Natural killer cell treated with Interleukin-12 subunit alpha and Interleukin-12 subunit beta and Interleukin-15 and Interleukin-18, amount 100 ng/mL, for 72 hours (primary cell): ENCODE measurements at regions not wholly inside any gene's neighbourhood (a gene's known extent, or its start where the extent isn't known, plus 50 kb on each side); places are given as distances from the start of the nearest gene placed in this dataset.
A peak's percentile ranks its signal among the peaks of the same experiment; 100 is the strongest.

Experiments
- ATAC-seq, 2 donors: fragments of 150-1000 bp; cut with Tn5 transposase in 1 of 2; sonication (Bioruptor Pico), chemical (Tn5 transposase) in 1 of 2; 2 replicates each; pipeline ENCODE4 v1.10.0; 2021
- DNase-seq: peaks from one replicate; pipeline ENCODE4 v3.0.0; 2022; ENCODE audit warnings: low spot score
- H3K27ac Mint-ChIP-seq, 2 donors: 1 replicate in 1 of 2; 2 replicates in 1 of 2; pipeline ENCODE4 v1.8.0; 2022; ENCODE audit warnings: mixed read lengths in 2 of 2, mild to moderate bottlenecking in 1 of 2, moderate library complexity in 1 of 2
- H3K27me3 Mint-ChIP-seq, 2 donors: 1 replicate in 1 of 2; 2 replicates in 1 of 2; pipeline ENCODE4 v1.8.0; 2022; ENCODE audit warnings: mixed read lengths in 2 of 2
- H3K36me3 Mint-ChIP-seq: one replicate; pipeline ENCODE4 v1.8.0; 2022; ENCODE audit warnings: mixed read lengths
- H3K4me1 Mint-ChIP-seq, 2 donors: 1 replicate in 1 of 2; 2 replicates in 1 of 2; pipeline ENCODE4 v1.8.0; 2022; ENCODE audit warnings: low read depth in 2 of 2, mixed read lengths in 2 of 2, mild to moderate bottlenecking in 1 of 2
- H3K4me3 Mint-ChIP-seq: one replicate; pipeline ENCODE4 v1.8.0; 2022; ENCODE audit warnings: mixed read lengths
- H3K9me3 Mint-ChIP-seq: 2 replicates; pipeline ENCODE4 v1.8.0; 2022; ENCODE audit warnings: mixed read lengths

- Mint-ChIP-seq H3K27ac (no peak overlapping the region), H3K4me3 (no peak overlapping the region), H3K4me1 (no peaks in the 10 kb centered on the region), H3K36me3 (peaks cover 6% of the 10 kb centered on the region), H3K9me3 (peaks cover 4% of the 10 kb centered on the region), H3K27me3 (peaks cover 11 to 30% of the 10 kb centered on the region in 2 donors)
- no peak for ATAC-seq
- no peak for DNase-seq
Observed at GRCh38 chr5:71862507-71863060, 143.5 kb downstream of the CARTPT start.

- H3K36me3 Mint-ChIP-seq, result no peaks in the 10 kb centered on the region
- H3K4me1 Mint-ChIP-seq, result no peaks in the 10 kb centered on the region
- DNase-seq (no peak), ATAC-seq (no peak)
- no peak overlapping the region for H3K4me3 Mint-ChIP-seq
- no peak overlapping the region for H3K27ac Mint-ChIP-seq
- H3K27me3 Mint-ChIP-seq, result peaks cover 13 to 32% of the 10 kb centered on the region in 2 donors
- peaks cover 2% of the 10 kb centered on the region for H3K9me3 Mint-ChIP-seq
Observed at GRCh38 chr5:71864730-71865601, 145.9 kb downstream of the CARTPT start.

DNA sequence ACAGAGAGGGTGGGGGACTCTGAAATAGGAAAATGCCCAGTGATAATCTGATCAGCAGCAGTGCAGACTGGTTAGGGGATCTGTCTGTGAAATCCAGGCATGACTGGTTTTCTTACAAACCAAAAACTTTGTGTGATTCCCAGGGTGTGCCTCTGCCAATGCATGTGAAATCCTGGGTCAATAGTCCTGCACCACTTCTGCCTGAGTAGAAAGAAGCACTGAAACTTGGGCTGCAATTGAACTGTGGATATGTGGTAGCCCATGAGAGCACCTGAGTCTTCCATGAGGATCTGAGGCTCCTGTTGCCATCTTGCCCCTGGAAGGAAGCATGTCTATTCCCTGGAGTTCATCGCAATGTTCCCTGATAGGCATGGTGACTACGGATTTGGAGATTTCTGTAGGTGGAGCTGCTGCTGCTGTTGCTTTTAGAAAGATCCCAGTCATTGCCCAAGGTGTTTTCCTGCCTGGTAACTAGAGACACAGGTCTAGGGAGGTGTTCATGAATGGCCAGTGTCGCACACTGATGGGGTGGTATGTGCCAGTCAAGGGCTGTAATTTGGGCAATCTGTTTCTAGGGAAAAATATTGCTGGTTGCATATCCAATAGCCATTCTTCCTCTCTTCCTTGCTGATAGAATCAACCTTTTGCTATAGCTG, 146.7 kb downstream of the CARTPT start:
- no peaks in the 10 kb centered on the region for H3K4me1 Mint-ChIP-seq
- H3K9me3 Mint-ChIP-seq, result peaks cover 2% of the 10 kb centered on the region
- no peak for ATAC-seq
- H3K4me3 Mint-ChIP-seq, result no peak overlapping the region
- peaks cover 15 to 36% of the 10 kb centered on the region in 2 donors for H3K27me3 Mint-ChIP-seq
- DNase-seq, result no peak
- H3K36me3 Mint-ChIP-seq, result no peaks in the 10 kb centered on the region
- no peak overlapping the region for H3K27ac Mint-ChIP-seq

- no peaks in the 10 kb centered on the region for H3K36me3 Mint-ChIP-seq
- no peaks in the 10 kb centered on the region for H3K4me1 Mint-ChIP-seq
- ATAC-seq (no peak), DNase-seq (no peak)
- no peak overlapping the region for H3K4me3 Mint-ChIP-seq
- H3K9me3 Mint-ChIP-seq, result peaks cover 2% of the 10 kb centered on the region
- H3K27me3 Mint-ChIP-seq, result peaks cover 18 to 33% of the 10 kb centered on the region in 2 donors
- no peak overlapping the region for H3K27ac Mint-ChIP-seq
Observed at GRCh38 chr5:71872311-71872864, 153.3 kb downstream of the CARTPT start.

DNA sequence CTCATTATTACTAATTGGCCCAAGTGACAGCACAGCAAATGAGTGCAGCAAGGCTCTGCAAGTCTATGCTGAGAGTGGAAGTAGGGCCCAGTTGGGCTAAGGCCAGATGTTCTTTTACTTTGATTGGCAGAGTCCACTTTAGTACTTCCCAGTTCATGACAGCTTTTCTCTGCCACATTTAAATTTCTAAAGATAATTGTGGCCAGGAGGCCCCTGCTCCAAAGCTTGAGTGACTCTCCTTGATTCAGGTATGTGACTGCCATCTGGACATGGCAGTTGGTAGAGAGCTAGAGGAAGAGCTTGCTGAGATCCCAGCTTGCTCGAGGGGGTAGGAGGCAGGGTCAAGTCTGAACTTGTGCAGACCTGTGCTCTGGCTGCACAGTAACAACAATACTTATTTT, 154.1 kb downstream of the CARTPT start:
- ATAC-seq (no peak), DNase-seq (no peak)
- Mint-ChIP-seq H3K27ac (no peak overlapping the region), H3K9me3 (peaks cover 2% of the 10 kb centered on the region), H3K4me1 (no peaks in the 10 kb centered on the region), H3K4me3 (no peak overlapping the region), H3K36me3 (no peaks in the 10 kb centered on the region), H3K27me3 (peaks cover 21 to 41% of the 10 kb centered on the region in 2 donors)

- Mint-ChIP-seq H3K9me3 (peaks cover 2% of the 10 kb centered on the region), H3K4me1 (no peaks in the 10 kb centered on the region), H3K27ac (no peak overlapping the region), H3K4me3 (no peak overlapping the region), H3K36me3 (no peaks in the 10 kb centered on the region), H3K27me3 (peaks cover 20 to 43% of the 10 kb centered on the region in 2 donors)
- ATAC-seq (no peak), DNase-seq (no peak)
Observed at GRCh38 chr5:71874521-71874920, 155.4 kb downstream of the CARTPT start.

- no peaks in the 10 kb centered on the region for H3K4me1 Mint-ChIP-seq
- no peak overlapping the region for H3K4me3 Mint-ChIP-seq
- no peak overlapping the region for H3K27ac Mint-ChIP-seq
- DNase-seq (no peak), ATAC-seq (no peak)
- no peaks in the 10 kb centered on the region for H3K9me3 Mint-ChIP-seq
- no peaks in the 10 kb centered on the region for H3K36me3 Mint-ChIP-seq
- peaks cover 21 to 38% of the 10 kb centered on the region in 2 donors for H3K27me3 Mint-ChIP-seq
Observed at GRCh38 chr5:71877511-71877910, 158.4 kb downstream of the CARTPT start.

DNA sequence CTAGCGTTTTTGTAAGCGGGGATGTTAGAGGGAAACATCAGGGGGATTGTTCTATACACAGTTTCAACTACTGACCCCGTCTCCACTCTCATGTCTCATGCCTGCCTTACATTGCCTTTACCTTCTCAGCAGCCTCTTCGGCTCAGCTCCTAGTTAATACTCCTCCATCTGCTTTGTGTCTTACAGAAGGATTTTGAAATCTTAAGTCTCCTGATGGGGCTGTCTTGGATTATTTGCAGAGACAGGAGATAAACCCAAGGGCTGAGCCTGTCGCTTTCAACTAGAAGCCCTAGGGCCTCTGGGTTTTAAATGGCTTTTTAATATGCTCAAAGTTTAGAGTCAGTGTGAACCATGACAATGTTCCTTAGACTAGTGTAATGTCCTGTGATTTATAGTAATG, 161.5 kb downstream of the CARTPT start:
- DNase-seq (no peak), ATAC-seq (no peak)
- Mint-ChIP-seq H3K36me3 (no peaks in the 10 kb centered on the region), H3K4me3 (no peak overlapping the region), H3K27me3 (peaks cover 21 to 42% of the 10 kb centered on the region in 2 donors), H3K27ac (no peak overlapping the region), H3K4me1 (no peaks in the 10 kb centered on the region), H3K9me3 (no peaks in the 10 kb centered on the region)

DNA sequence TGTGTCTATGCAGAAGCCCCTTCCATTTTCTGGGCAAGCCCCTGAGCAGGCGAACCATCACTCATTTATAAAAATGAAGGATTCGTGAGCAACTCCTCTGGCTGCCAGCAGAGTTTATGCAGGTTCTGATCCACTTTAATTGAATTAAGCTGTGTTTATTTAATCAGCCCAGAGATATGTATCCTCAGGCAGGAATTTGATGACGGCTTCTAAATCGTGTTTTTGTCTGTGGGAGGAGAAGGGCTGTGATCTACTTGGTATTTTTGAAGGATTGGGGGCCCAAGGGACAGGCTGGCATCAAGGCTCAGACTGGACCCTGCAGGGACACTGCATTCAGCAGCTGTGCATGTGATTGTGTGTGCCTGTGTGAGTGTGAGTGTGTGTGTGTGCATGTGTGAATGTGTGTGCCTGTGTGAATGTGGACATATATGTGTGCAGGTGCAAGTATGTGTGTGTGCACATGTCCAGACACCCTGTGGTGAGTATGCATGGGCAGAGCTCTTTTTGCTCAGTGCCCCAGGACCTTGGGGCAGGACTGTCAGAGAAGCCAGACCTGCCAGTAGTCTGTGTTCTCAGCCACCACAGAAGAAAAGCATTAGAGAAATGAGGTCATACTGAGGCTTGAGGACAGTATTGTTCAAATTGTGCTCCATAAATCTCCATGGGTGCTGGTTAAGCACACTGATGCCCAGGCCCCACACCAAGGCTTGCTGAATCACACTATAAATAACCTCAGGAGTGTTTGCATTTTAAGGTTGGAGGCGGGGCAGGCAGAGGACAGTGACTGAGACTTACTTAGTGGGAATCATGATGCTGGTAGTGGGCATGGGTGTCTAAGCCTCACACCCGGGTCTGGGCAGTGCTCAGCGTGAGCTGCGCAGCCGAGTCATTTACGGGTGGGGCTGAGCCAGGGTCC, 164.0 kb downstream of the CARTPT start:
- peaks cover 18 to 31% of the 10 kb centered on the region in 2 donors for H3K27me3 Mint-ChIP-seq
- no peak overlapping the region for H3K27ac Mint-ChIP-seq
- DNase-seq, result no peak
- H3K36me3 Mint-ChIP-seq, result no peaks in the 10 kb centered on the region
- no peaks in the 10 kb centered on the region for H3K4me1 Mint-ChIP-seq
- peaks cover 2% of the 10 kb centered on the region for H3K9me3 Mint-ChIP-seq
- peak in 1 of 2 donors; percentile 34 for ATAC-seq
- no peak overlapping the region for H3K4me3 Mint-ChIP-seq

- ATAC-seq, result no peak
- H3K27me3 Mint-ChIP-seq, result peaks cover 16 to 25% of the 10 kb centered on the region in 2 donors
- no peak for DNase-seq
- peaks cover 6% of the 10 kb centered on the region for H3K9me3 Mint-ChIP-seq
- no peaks in the 10 kb centered on the region for H3K36me3 Mint-ChIP-seq
- H3K4me3 Mint-ChIP-seq, result no peak overlapping the region
- H3K27ac Mint-ChIP-seq, result no peak overlapping the region
- H3K4me1 Mint-ChIP-seq, result no peaks in the 10 kb centered on the region
Observed at GRCh38 chr5:71883742-71884103, 164.6 kb downstream of the CARTPT start.

- no peaks in the 10 kb centered on the region for H3K4me1 Mint-ChIP-seq
- DNase-seq, result no peak
- H3K27me3 Mint-ChIP-seq, result peaks cover 22 to 31% of the 10 kb centered on the region in 2 donors
- peaks cover 10% of the 10 kb centered on the region for H3K9me3 Mint-ChIP-seq
- no peak overlapping the region for H3K27ac Mint-ChIP-seq
- ATAC-seq, result no peak
- H3K4me3 Mint-ChIP-seq, result no peak overlapping the region
- H3K36me3 Mint-ChIP-seq, result peaks cover 6% of the 10 kb centered on the region
Observed at GRCh38 chr5:71884926-71885325, 165.9 kb downstream of the CARTPT start.

DNA sequence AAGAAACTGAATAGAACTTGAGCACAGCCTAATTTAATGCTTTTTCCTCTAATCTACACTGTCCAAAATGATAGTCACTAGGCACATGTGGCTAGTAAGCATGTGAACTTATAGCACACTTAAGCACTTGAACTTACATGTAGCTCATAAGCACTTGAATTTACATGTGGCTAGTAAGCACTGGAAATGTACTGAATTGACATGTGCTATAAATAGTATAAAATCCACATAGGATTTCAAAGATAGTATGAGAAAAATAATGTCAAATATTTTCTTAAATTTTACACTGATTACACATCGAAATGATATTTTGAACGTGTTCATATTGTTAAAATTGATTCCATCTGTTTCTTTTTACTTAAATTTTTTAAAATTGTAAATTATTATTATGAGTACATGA, 167.3 kb downstream of the CARTPT start:
- Mint-ChIP-seq H3K4me1 (no peaks in the 10 kb centered on the region), H3K27me3 (peaks cover 28 to 38% of the 10 kb centered on the region in 2 donors), H3K27ac (no peak overlapping the region), H3K4me3 (no peak overlapping the region), H3K36me3 (peaks cover 9% of the 10 kb centered on the region), H3K9me3 (peaks cover 10% of the 10 kb centered on the region)
- ATAC-seq (no peak), DNase-seq (no peak)

- Mint-ChIP-seq H3K9me3 (peaks cover 10% of the 10 kb centered on the region), H3K4me3 (no peak overlapping the region), H3K4me1 (no peaks in the 10 kb centered on the region), H3K27me3 (peaks cover 26 to 30% of the 10 kb centered on the region in 2 donors), H3K27ac (no peak overlapping the region), H3K36me3 (peaks cover 9% of the 10 kb centered on the region)
- DNase-seq (no peak), ATAC-seq (peak; percentile 91 to 94)
Observed at GRCh38 chr5:71887680-71888079, 168.6 kb downstream of the CARTPT start.
